Brain microvascular endothelial cell (primary cell): ENCODE measurements at regions not wholly inside any gene's neighbourhood (a gene's known extent, or its start where the extent isn't known, plus 50 kb on each side); places are given as distances from the start of the nearest gene placed in this dataset.

Experiments
- DNase-seq: peaks from one replicate; pipeline ENCODE4 v3.0.0-alpha.2; 2020
- H3K27ac ChIP-seq: fragments of 250-450 bp; sonication (Bioruptor Pico); 2 replicates; pipeline ENCODE4 v1.5.1; 2020; ENCODE audit warnings: mild to moderate bottlenecking, moderate library complexity
- H3K27me3 ChIP-seq: fragments of 250-450 bp; sonication (Bioruptor Pico); replicated peaks from 2 replicates; pipeline ENCODE4 v1.5.1; 2020; ENCODE audit warnings: mild to moderate bottlenecking
- H3K36me3 ChIP-seq: fragments of 250-450 bp; sonication (Bioruptor Pico); replicated peaks from 2 replicates; pipeline ENCODE4 v1.5.1; 2020; ENCODE audit warnings: mild to moderate bottlenecking
- H3K4me3 ChIP-seq: 2 replicates; pipeline ENCODE4 v1.5.1; 2011; ENCODE audit warnings: low read depth, mild to moderate bottlenecking, control low read depth, low read length, moderate library complexity
- in situ Hi-C: cut with HindIII; loops from 2 replicates; pipeline ENCODE4 v1.10.0; 2017; ENCODE audit warnings: low sequenced_read_pairs, low pct_ligation_motif_present
- TF ChIP-seq, protein P1 (sequence below): IDR thresholded peaks from 2 replicates; pipeline ENCODE4 v1.5.1; 2011; ENCODE audit warnings: low read depth, mild to moderate bottlenecking, moderate library complexity, low read length, control low read depth, inconsistent platforms; ENCODE audit errors: missing control alignments

DNA sequence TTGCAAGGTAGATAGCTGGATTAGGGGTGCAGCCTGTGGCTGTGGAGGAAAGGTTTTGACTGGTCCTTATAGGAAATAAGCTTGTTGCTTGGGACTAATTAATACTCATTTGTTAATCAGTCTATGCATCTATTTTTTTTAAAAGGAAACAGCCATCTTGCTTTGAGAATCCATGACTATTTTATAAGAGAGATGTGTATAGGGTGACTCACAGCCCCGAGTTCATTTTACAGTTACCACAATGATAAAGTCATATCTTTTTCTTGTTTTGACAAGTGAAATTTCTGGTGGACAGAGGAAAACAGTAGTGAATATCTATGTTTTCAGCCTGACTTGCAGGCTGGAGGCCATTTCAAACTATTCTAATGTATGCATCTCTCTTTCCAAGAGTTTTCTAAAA is 193.5 kb upstream of the CCDC68 start:
- no peaks in the 10 kb centered on the region for H3K27me3 ChIP-seq
- H3K4me3 ChIP-seq, result no peak overlapping the region
- DNase-seq, result peak; percentile 75
- in situ Hi-C loops, result no loop called here
- H3K27ac ChIP-seq, result no peak overlapping the region
- no peaks in the 10 kb centered on the region for H3K36me3 ChIP-seq
- TF ChIP-seq, protein P1, sequence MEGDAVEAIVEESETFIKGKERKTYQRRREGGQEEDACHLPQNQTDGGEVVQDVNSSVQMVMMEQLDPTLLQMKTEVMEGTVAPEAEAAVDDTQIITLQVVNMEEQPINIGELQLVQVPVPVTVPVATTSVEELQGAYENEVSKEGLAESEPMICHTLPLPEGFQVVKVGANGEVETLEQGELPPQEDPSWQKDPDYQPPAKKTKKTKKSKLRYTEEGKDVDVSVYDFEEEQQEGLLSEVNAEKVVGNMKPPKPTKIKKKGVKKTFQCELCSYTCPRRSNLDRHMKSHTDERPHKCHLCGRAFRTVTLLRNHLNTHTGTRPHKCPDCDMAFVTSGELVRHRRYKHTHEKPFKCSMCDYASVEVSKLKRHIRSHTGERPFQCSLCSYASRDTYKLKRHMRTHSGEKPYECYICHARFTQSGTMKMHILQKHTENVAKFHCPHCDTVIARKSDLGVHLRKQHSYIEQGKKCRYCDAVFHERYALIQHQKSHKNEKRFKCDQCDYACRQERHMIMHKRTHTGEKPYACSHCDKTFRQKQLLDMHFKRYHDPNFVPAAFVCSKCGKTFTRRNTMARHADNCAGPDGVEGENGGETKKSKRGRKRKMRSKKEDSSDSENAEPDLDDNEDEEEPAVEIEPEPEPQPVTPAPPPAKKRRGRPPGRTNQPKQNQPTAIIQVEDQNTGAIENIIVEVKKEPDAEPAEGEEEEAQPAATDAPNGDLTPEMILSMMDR, result no peak

DNA sequence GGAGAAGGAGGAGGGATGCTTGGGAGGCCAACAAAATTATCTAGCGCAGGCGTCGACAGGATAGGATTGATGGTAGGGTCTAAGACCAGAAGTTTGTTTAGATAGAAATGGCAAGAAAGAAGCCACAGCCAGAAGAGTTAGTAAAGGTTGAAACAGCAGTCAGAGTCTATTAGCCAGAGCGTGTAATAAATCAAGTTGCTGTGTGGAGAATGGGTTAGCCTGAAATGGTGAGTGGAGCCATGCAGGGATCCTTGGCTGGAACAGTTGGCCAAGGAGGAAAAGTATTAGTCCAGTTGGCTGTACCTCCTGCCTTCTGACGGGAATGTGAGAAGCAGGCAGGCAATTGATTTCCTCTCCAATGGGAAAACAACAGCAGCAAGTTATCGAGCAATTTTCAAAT is 190.7 kb upstream of the CCDC68 start:
- TF ChIP-seq, protein P1, result no peak
- DNase-seq, result no peak
- Histone ChIP-seq H3K27me3 (no peaks in the 10 kb centered on the region), H3K27ac (no peak overlapping the region), H3K4me3 (no peak overlapping the region), H3K36me3 (no peaks in the 10 kb centered on the region)
- in situ Hi-C loops, result no loop called here

DNA sequence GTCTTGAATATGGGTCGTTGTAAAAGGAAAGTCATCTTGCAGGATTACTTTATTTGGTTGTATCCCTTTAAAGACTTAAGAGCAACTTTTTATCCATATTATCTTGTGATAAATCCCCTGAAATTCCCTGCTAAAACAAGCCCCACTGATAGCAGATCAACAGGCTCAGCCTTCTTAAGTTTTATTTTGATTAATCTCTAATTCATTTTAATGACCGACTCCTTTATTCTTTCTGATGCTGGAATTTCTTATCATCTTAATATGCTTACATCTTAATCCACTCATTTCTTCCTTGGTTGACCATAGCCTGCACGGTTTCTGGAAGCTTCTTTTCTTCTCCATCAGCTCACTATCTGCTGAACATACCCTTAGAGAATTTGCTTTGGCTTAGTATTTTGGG is 188.5 kb upstream of the CCDC68 start:
- no peak for DNase-seq
- H3K27ac ChIP-seq, result no peak overlapping the region
- in situ Hi-C loops, result no loop called here
- no peak overlapping the region for H3K4me3 ChIP-seq
- TF ChIP-seq, protein P1, result no peak
- no peaks in the 10 kb centered on the region for H3K36me3 ChIP-seq
- H3K27me3 ChIP-seq, result no peaks in the 10 kb centered on the region

DNA sequence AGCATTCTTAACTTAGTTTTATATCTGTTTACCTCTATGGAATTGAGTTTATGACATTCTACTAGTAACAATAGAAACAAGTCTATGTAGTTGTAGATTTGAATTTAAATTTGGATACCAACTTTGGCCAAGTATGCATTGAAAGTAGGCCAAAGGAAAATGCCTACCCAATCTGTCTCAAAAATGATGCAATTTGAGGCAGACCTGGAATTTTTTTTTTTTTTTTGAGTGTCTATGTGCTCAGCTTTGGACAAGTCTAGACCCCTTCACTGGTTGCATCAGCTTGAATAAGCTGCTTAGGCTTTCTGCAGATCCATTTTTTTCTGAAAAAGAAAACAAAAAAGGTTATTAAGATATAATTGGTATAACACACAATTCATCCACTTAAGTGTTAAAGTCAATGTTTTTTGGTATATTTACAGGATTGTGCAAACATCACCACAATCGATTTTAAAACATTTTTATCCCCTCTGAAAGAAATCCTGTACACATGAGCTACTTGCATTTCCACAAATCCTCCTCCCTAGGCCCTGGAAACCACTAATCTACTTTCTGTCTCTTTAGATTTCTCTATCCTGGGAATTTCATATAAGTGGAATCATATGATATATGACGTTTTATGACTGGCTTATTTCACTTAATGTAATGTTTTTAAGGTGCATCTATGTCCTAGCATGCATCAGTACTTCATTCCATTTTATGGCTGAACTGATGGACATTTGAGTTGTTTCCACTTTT is 185.1 kb upstream of the CCDC68 start:
- DNase-seq, result no peak
- in situ Hi-C loops, result no loop called here
- H3K36me3 ChIP-seq, result no peaks in the 10 kb centered on the region
- no peak overlapping the region for H3K4me3 ChIP-seq
- no peak overlapping the region for H3K27ac ChIP-seq
- TF ChIP-seq, protein P1, result no peak
- H3K27me3 ChIP-seq, result no peaks in the 10 kb centered on the region

DNA sequence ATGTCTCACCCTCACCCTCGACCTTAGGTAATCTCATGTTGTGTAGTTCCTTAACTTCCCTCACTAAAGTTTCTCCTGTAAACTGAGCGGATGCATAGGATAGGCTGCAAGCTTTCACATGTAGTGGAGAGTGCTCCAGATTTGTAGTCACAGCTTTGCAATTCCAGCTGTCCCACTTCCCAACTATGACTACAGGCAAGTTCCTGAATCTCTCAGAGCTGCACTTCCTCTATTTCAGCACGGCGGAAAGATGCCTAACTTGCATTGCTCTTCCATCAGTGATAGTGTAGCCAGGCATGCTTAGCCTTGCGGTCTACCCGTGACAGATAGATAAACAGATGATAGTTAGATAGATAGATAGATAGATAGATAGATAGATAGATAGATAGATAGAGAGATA is 183.1 kb upstream of the CCDC68 start:
- H3K36me3 ChIP-seq, result no peaks in the 10 kb centered on the region
- no peaks in the 10 kb centered on the region for H3K27me3 ChIP-seq
- TF ChIP-seq, protein P1, result no peak
- no peak overlapping the region for H3K27ac ChIP-seq
- no peak overlapping the region for H3K4me3 ChIP-seq
- in situ Hi-C loops, result no loop called here
- DNase-seq, result no peak

DNA sequence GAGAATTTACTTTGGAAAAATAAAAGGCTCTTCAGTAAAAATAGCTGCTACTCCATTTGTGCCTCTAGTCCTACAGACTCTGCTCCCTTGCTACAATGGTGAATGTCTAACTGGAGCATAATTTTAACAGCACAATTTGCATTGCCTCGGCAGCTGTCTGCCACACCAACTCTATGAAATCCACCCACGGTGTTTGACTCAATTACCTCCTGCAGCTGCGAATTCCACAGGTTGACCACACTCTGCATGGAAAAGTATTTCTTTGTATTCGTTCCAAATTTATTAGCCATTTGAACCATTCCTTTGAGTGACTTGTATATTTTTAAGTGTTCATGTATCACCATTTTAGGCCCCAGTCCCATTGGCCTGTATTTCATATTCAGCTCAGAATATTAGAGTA is 182.1 kb upstream of the CCDC68 start:
- TF ChIP-seq, protein P1, result no peak
- H3K36me3 ChIP-seq, result no peaks in the 10 kb centered on the region
- H3K4me3 ChIP-seq, result no peak overlapping the region
- no peak overlapping the region for H3K27ac ChIP-seq
- DNase-seq, result peak; percentile 58
- in situ Hi-C loops, result no loop called here
- no peaks in the 10 kb centered on the region for H3K27me3 ChIP-seq
